ENCODE measurements at regions not wholly inside any gene's neighbourhood (a gene's known extent, or its start where the extent isn't known, plus 50 kb on each side); places are given as distances from the start of the nearest gene placed in this dataset.

- no peak for DNase-seq (ENCODE audit: low read depth)
- no peak overlapping the region for H3K4me3 ChIP-seq (ENCODE audit: low read length)
- TF ChIP-seq CTCF (conservative IDR thresholded peaks at IDR 0.05; ENCODE audit: low read length) = no peak
Measured at GRCh38 chr2:160564591-160564990, 71.0 kb upstream of the RBMS1 start.

- TF ChIP-seq CTCF (conservative IDR thresholded peaks at IDR 0.05; ENCODE audit: low read length) = no peak
- DNase-seq (ENCODE audit: low read depth) = no peak
- no peak overlapping the region for H3K4me3 ChIP-seq (ENCODE audit: low read length)
Measured at GRCh38 chr2:160565099-160565845, 71.7 kb upstream of the RBMS1 start.

GRCh38 chr2:160566717-160567116, 73.1 kb upstream of the RBMS1 start:
- peak; percentile 79 for DNase-seq (ENCODE audit: low read depth)

GRCh38 chr2:160568856-160569255, 75.2 kb upstream of the RBMS1 start:
- no peak for DNase-seq (ENCODE audit: low read depth)
- no peak overlapping the region for H3K4me3 ChIP-seq (ENCODE audit: low read length)
- TF ChIP-seq CTCF (conservative IDR thresholded peaks at IDR 0.05; ENCODE audit: low read length) = no peak

More at GRCh38 chr2:160566717-160567116, 73.1 kb upstream of the RBMS1 start:
- no peak overlapping the region for H3K4me3 ChIP-seq (ENCODE audit: low read length)
- TF ChIP-seq CTCF (conservative IDR thresholded peaks at IDR 0.05; ENCODE audit: low read length) = no peak

GRCh38 chr2:160570376-160570775, 76.8 kb upstream of the RBMS1 start:
- DNase-seq (ENCODE audit: low read depth) = no peak
- no peak overlapping the region for H3K4me3 ChIP-seq (ENCODE audit: low read length)
- no peak for TF ChIP-seq CTCF (conservative IDR thresholded peaks at IDR 0.05; ENCODE audit: low read length)

DNA sequence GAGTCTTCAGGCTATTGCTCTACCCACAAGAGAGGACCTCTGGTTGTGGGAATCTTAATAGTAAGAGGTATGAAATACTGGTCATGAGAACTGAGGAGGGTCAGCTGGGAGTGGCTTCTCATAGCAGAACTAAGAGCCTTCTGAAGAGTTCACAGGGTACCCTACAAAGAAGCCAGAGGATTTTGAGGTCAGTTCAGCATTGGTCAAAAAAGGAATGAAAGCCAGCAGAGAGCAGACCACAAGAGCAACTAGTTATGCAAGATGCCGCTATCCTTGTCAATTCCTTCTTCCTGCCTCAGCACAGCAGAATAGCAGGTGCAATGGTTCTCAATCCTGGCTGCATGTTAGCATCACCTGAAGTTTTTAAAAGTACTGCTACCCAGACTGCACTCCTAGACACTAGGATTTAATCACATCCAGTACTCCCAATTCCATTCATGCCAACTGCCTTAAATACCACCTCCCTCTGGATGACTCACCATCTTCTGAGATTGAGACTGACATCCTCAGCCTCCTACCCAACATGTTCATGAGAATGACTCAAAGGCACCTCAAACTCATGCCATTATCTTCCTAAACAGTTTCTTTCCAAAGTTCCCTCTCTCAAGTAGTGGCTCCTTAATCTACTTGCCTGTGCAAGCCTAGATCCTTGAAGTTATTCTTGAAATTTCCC, 81.0 kb upstream of the RBMS1 start:
- H3K4me3 ChIP-seq (ENCODE audit: low read length) = no peak overlapping the region
- peak; percentile 88 for DNase-seq (ENCODE audit: low read depth)
- no peak for TF ChIP-seq CTCF (conservative IDR thresholded peaks at IDR 0.05; ENCODE audit: low read length)

DNA sequence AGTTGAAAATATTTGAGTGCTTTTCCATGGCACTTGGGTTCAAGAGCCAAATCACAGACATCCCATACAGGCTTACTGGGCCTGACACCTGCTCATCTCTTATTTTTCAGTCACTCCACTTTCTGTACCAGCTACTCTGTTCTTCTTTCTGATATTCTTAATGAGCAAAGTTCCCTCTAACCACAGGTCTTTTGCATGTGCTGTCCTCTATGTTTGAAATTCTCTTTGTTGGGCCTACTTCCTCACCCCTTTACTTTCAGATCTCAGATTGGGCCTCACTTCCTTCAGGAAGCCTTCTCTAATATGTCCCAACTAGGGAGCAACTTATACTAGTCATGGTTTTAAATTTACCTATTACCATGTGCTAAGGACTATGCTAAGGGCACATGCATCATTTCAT, 81.8 kb upstream of the RBMS1 start:
- no peak for TF ChIP-seq CTCF (conservative IDR thresholded peaks at IDR 0.05; ENCODE audit: low read length)
- H3K4me3 ChIP-seq (ENCODE audit: low read length) = no peak overlapping the region
- DNase-seq (ENCODE audit: low read depth) = no peak
